HepG2 (cell line): ENCODE measurements at regions not wholly inside any gene's neighbourhood (a gene's known extent, or its start where the extent isn't known, plus 50 kb on each side); places are given as distances from the start of the nearest gene placed in this dataset.

Experiments
- ATF3 ChIP-seq: sonication (generic); formaldehyde crosslinking; IDR thresholded peaks from 2 replicates; pipeline ENCODE4 v1.4.0; 2020; ENCODE audit warnings: missing genetic modification reagents
- FOXK2 ChIP-seq: fragments of 450-650 bp; IDR thresholded peaks from 2 replicates; pipeline ENCODE4 v1.6.1; 2016
- HOXA9 ChIP-seq: sonication (generic); formaldehyde crosslinking; IDR thresholded peaks from 2 replicates; pipeline ENCODE4 v1.8.1; 2022; ENCODE audit warnings: missing genetic modification reagents, mild to moderate bottlenecking, moderate library complexity, borderline replicate concordance
- MAFF ChIP-seq: IDR thresholded peaks from 2 replicates; pipeline ENCODE4 v1.6.1; 2011; ENCODE audit warnings: low read depth, low read length, improper control_type of control experiment
- POLR2A ChIP-seq, 2 experiments: IDR thresholded peaks; 2 replicates each; pipeline ENCODE4 v1.6.1; 2011; ENCODE audit warnings: low read depth in 2 of 2, low read length in 2 of 2, mild to moderate bottlenecking in 1 of 2, moderate library complexity in 1 of 2; ENCODE audit not compliant: insufficient read depth in 1 of 2
- REST ChIP-seq, 2 experiments: IDR thresholded peaks; 2 replicates each; pipeline ENCODE4 v1.6.1; 2011 to 2012; ENCODE audit warnings: low read length in 2 of 2, borderline replicate concordance in 1 of 2, low read depth in 1 of 2, mild to moderate bottlenecking in 1 of 2, moderate library complexity in 1 of 2

GRCh38 chr1:5109633-5110032 lies 455.2 kb downstream of the AJAP1 start:
- TF ChIP-seq ATF3 (no peak), HOXA9 (CRISPR knock-in tag) (no peak), POLR2A (IDR thresholded peaks at IDR 0.05; ENCODE audit: insufficient read depth in 1 of 2, low read depth in 2 of 2, low read length in 2 of 2) (no peak), FOXK2 (no peak), MAFF (no peak), REST (IDR thresholded peaks at IDR 0.05; ENCODE audit: borderline replicate concordance in 1 of 2, low read depth in 1 of 2, low read length in 2 of 2) (no peak)
